Neural progenitor cell (in vitro differentiated cells): ENCODE measurements at regions not wholly inside any gene's neighbourhood (a gene's known extent, or its start where the extent isn't known, plus 50 kb on each side); places are given as distances from the start of the nearest gene placed in this dataset. TPM values are rescaled to one million over a fixed set of nuclear protein-coding genes. Genes with fewer than 3 reads are reported as not detected.

ENCODE experiments used
- DNase-seq: peaks from one replicate; pipeline ENCODE4 v3.0.0-alpha.2; 2016; ENCODE audit warnings: low spot score
- H2AFZ ChIP-seq: fragments of 200-600 bp; sonication (generic); replicated peaks from 2 replicates; pipeline ENCODE4 v1.6.1; 2016; ENCODE audit warnings: antibody characterized with exemption
- H3F3A ChIP-seq: fragments of 200-600 bp; sonication (generic); 2 replicates; pipeline ENCODE4 v1.6.1; 2016; ENCODE audit warnings: antibody characterized with exemption, low read depth
- H3K27ac ChIP-seq: fragments of 200-600 bp; sonication (generic); 2 replicates; pipeline ENCODE4 v1.5.1; 2016; ENCODE audit warnings: mild to moderate bottlenecking
- H3K27me3 ChIP-seq: fragments of 200-600 bp; sonication (generic); 2 replicates; pipeline ENCODE4 v1.6.1; 2016; ENCODE audit warnings: mild to moderate bottlenecking, moderate library complexity
- H3K36me3 ChIP-seq: fragments of 200-600 bp; sonication (generic); 2 replicates; pipeline ENCODE4 v1.5.1; 2016
- H3K4me1 ChIP-seq: fragments of 200-600 bp; sonication (generic); 2 replicates; pipeline ENCODE4 v1.6.1; 2016; ENCODE audit warnings: mixed run types
- H3K4me2 ChIP-seq: fragments of 200-600 bp; sonication (generic); 2 replicates; pipeline ENCODE4 v1.6.1; 2016
- H3K4me3 ChIP-seq: fragments of 200-600 bp; sonication (generic); 2 replicates; pipeline ENCODE4 v1.5.1; 2016
- H3K79me2 ChIP-seq: fragments of 200-600 bp; sonication (generic); 2 replicates; pipeline ENCODE4 v1.6.1; 2016; ENCODE audit warnings: low read depth
- H3K9ac ChIP-seq: fragments of 200-600 bp; sonication (generic); 2 replicates; pipeline ENCODE4 v1.6.1; 2016
- H3K9me3 ChIP-seq: fragments of 200-600 bp; sonication (generic); 2 replicates; pipeline ENCODE4 v1.5.1; 2016; ENCODE audit warnings: low read depth
- H4K20me1 ChIP-seq: fragments of 200-600 bp; sonication (generic); 2 replicates; pipeline ENCODE4 v1.6.1; 2016; ENCODE audit warnings: low read depth
- H3K27ac Mint-ChIP-seq: 3 replicates; pipeline ENCODE4 v1.8.0; 2021; ENCODE audit warnings: mixed read lengths
- H3K27me3 Mint-ChIP-seq: 2 replicates; pipeline ENCODE4 v1.8.0; 2022; ENCODE audit warnings: low read depth, mild to moderate bottlenecking, inconsistent platforms, moderate library complexity, mixed read lengths; ENCODE audit not compliant: insufficient read depth
- H3K36me3 Mint-ChIP-seq: 3 replicates; pipeline ENCODE4 v1.8.0; 2021; ENCODE audit warnings: mixed read lengths
- H3K4me1 Mint-ChIP-seq: 3 replicates; pipeline ENCODE4 v1.8.0; 2021; ENCODE audit warnings: mixed read lengths
- H3K4me3 Mint-ChIP-seq: 3 replicates; pipeline ENCODE4 v1.8.0; 2021; ENCODE audit warnings: mild to moderate bottlenecking, moderate library complexity, mixed read lengths
- H3K9me3 Mint-ChIP-seq: 3 replicates; pipeline ENCODE4 v1.8.0; 2020; ENCODE audit warnings: mixed read lengths
- EZH2 ChIP-seq: fragments of 200-600 bp; sonication (generic); IDR thresholded peaks from 2 replicates; pipeline ENCODE4 v1.6.1; 2017; ENCODE audit warnings: antibody characterized with exemption, mild to moderate bottlenecking, moderate library complexity
- EZH2phosphoT487 ChIP-seq: fragments of 200-600 bp; sonication (generic); IDR thresholded peaks from 2 replicates; pipeline ENCODE4 v1.6.1; 2017; ENCODE audit warnings: antibody characterized with exemption
- microRNA counts: library from miRNA; unstranded; fragments of <30 nt; microRNA quantifications from one replicate; lab custom pipeline; 2016
- microRNA-seq: library from miRNA; unstranded; fragments of <30 nt; microRNA quantifications from one replicate; pipeline ENCODE4, GENCODE V29; 2016
- small RNA-seq: library from RNA; depleted of rRNA; stranded (forward); fragments of <200 nt; gene quantifications from one replicate; pipeline ENCODE3, GENCODE V24; 2015

GRCh38 chr4:65724973-65725372 lies 54.7 kb upstream of the EPHA5 start:
- Histone ChIP-seq H4K20me1 (no peaks in the 10 kb centered on the region), H3K27me3 (no peaks in the 10 kb centered on the region), H3K4me2 (no peak overlapping the region), H3K9me3 (no peaks in the 10 kb centered on the region), H2AFZ (no peak overlapping the region), H3K9ac (no peak overlapping the region), H3K4me3 (no peak overlapping the region), H3K36me3 (no peaks in the 10 kb centered on the region), H3K4me1 (no peaks in the 10 kb centered on the region), H3K79me2 (no peaks in the 10 kb centered on the region), H3F3A (no peaks in the 10 kb centered on the region), H3K27ac (no peak overlapping the region)
- Mint-ChIP-seq H3K4me1 (no peaks in the 10 kb centered on the region), H3K27ac (no peak overlapping the region), H3K4me3 (no peak overlapping the region), H3K27me3 (no peaks in the 10 kb centered on the region), H3K9me3 (no peaks in the 10 kb centered on the region), H3K36me3 (no peaks in the 10 kb centered on the region)
- TF ChIP-seq EZH2 = no peak
- no peak for TF ChIP-seq EZH2phosphoT487
- no peak for DNase-seq

MicroRNA genes in the stretch of these regions (microRNA counts, 767-probe panel; counts per million panel counts)
- 460 counts per million, percentile 90 among the panel's probes with 10 or more counts for microRNA hsa-miR-1269a (lab: Ali Mortazavi, UCI)

Small RNAs in the stretch of these regions (microRNA-seq; reads per million reads assigned to microRNA genes)
- gene MIR1269A = 8.0 reads per million, percentile 33 among the genes with 10 or more reads in this experiment

Small RNAs in the stretch of these regions (small RNA-seq; reads per million reads assigned to genes)
- gene MIR1269A (0.95 reads per million, percentile 77 among the genes with 10 or more reads in this experiment), gene RNU2-40P (not detected), gene RNU6-699P (not detected)
